SK-N-SH (cell line): ENCODE measurements at regions not wholly inside any gene's neighbourhood (a gene's known extent, or its start where the extent isn't known, plus 50 kb on each side); places are given as distances from the start of the nearest gene placed in this dataset.

ENCODE experiments used
- CTCF ChIA-PET: fragments of 300-600, 350-600 bp; formaldehyde crosslinking; extraction: SDS; loops from one replicate; lab custom pipeline; 2021; lab: Yijun Ruan, JAX
- POLR2A ChIA-PET: fragments of 350-600 bp; sonication (Branson Sonifier 250); formaldehyde crosslinking; extraction: SDS; loops from one replicate; lab custom pipeline; 2020; ENCODE audit warnings: antibody characterized with exemption, inconsistent platforms; lab: Yijun Ruan, JAX
- DNase-seq: peaks from one replicate; pipeline ENCODE4 v3.0.0; 2012
- H2AFZ ChIP-seq: fragments of 200-600 bp; sonication (generic); 2 replicates; pipeline ENCODE4 v1.8.1; 2016; ENCODE audit warnings: antibody characterized with exemption, mild to moderate bottlenecking, low read depth
- H3F3A ChIP-seq: fragments of 200-600 bp; sonication (generic); replicated peaks from 2 replicates; pipeline ENCODE3; 2016; ENCODE audit warnings: antibody characterized with exemption, mild to moderate bottlenecking; ENCODE audit not compliant: insufficient read depth
- H3K27ac ChIP-seq, 2 experiments: fragments of 200-500 bp in 1 of 2; fragments of 200-600 bp in 1 of 2; sonication (Bioruptor generic) in 1 of 2; sonication (generic), shearing (Covaris generic) in 1 of 2; 2 replicates each; pipeline versions ENCODE4 v1.5.1 to v1.6.1; 2014 to 2016; ENCODE audit warnings: low read depth in 2 of 2, inconsistent platforms in 1 of 2, low read length in 1 of 2, mild to moderate bottlenecking in 1 of 2, mixed read lengths in 1 of 2
- H3K27me3 ChIP-seq: fragments of 200-600 bp; sonication (generic), shearing (Covaris generic); 2 replicates; pipeline ENCODE4 v1.6.1; 2016; ENCODE audit warnings: mixed run types; ENCODE audit not compliant: insufficient read depth
- H3K36me3 ChIP-seq, 2 experiments: fragments of 200-500 bp in 1 of 2; fragments of 200-600 bp in 1 of 2; sonication (Bioruptor generic) in 1 of 2; sonication (generic) in 1 of 2; replicated peaks in 1 of 2; 2 replicates each; pipeline versions ENCODE3 to v1.5.1; 2014 to 2016; ENCODE audit warnings: low read length in 1 of 2, mild to moderate bottlenecking in 1 of 2; ENCODE audit not compliant: insufficient read depth in 2 of 2, control insufficient read depth in 1 of 2
- H3K4me1 ChIP-seq, 2 experiments: fragments of 200-500 bp in 1 of 2; fragments of 200-600 bp in 1 of 2; sonication (Bioruptor generic) in 1 of 2; sonication (generic), shearing (Covaris generic) in 1 of 2; 2 replicates each; pipeline versions ENCODE4 v1.5.1 to v1.6.1; 2014 to 2016; ENCODE audit warnings: low read depth in 1 of 2, low read length in 1 of 2, mixed run types in 1 of 2; ENCODE audit not compliant: insufficient read depth in 2 of 2, control insufficient read depth in 1 of 2
- H3K4me2 ChIP-seq: fragments of 200-600 bp; sonication (generic), shearing (Covaris generic); 2 replicates; pipeline ENCODE4 v1.6.1; 2017; ENCODE audit warnings: mixed run types
- H3K4me3 ChIP-seq, 2 experiments: fragments of 200-500 bp in 1 of 2; fragments of 200-600 bp in 1 of 2; sonication (Bioruptor generic) in 1 of 2; sonication (generic), shearing (Covaris generic) in 1 of 2; 2 replicates each; pipeline versions ENCODE4 v1.5.1 to v1.8.1; 2014 to 2016; ENCODE audit warnings: low read depth in 2 of 2, inconsistent platforms in 1 of 2, low read length in 1 of 2, mild to moderate bottlenecking in 1 of 2, mixed read lengths in 1 of 2, moderate library complexity in 1 of 2
- H3K79me2 ChIP-seq: fragments of 200-600 bp; sonication (generic); 2 replicates; pipeline ENCODE4 v1.8.1; 2017; ENCODE audit warnings: mild to moderate bottlenecking; ENCODE audit not compliant: insufficient read depth
- H3K9ac ChIP-seq: fragments of 200-600 bp; sonication (generic); 2 replicates; pipeline ENCODE4 v1.6.1; 2017; ENCODE audit warnings: mixed run types
- H3K9me2 ChIP-seq: fragments of 200-600 bp; sonication (generic); 2 replicates; pipeline ENCODE4 v1.6.1; 2017; ENCODE audit warnings: mixed run types
- H3K9me3 ChIP-seq: fragments of 200-600 bp; sonication (generic); 2 replicates; pipeline ENCODE4 v1.6.1; 2017; ENCODE audit warnings: mixed run types, mild to moderate bottlenecking, moderate library complexity
- H4K20me1 ChIP-seq: fragments of 200-600 bp; sonication (generic); 2 replicates; pipeline ENCODE4 v1.6.1; 2017; ENCODE audit warnings: mild to moderate bottlenecking, mixed run types; ENCODE audit not compliant: insufficient read depth
- EZH2phosphoT487 ChIP-seq: fragments of 200-600 bp; sonication (generic); IDR thresholded peaks from 2 replicates; pipeline ENCODE4 v1.6.1; 2017; ENCODE audit warnings: low read depth, mixed run types, mild to moderate bottlenecking, antibody characterized with exemption, moderate library complexity, borderline replicate concordance
- FOXM1 ChIP-seq: IDR thresholded peaks from 2 replicates; pipeline ENCODE4 v1.4.0; 2012; ENCODE audit warnings: low read depth, mild to moderate bottlenecking
- GABPA ChIP-seq: IDR thresholded peaks from 2 replicates; pipeline ENCODE4 v1.4.0; 2012; ENCODE audit warnings: low read depth, mild to moderate bottlenecking
- MEF2A ChIP-seq: IDR thresholded peaks from 2 replicates; pipeline ENCODE4 v1.4.0; 2012; ENCODE audit warnings: low read depth, borderline replicate concordance
- MXI1 ChIP-seq: IDR thresholded peaks from 2 replicates; pipeline ENCODE4 v1.6.1; 2012; ENCODE audit warnings: mild to moderate bottlenecking, low read depth, low read length, improper control_type of control experiment
- RAD21 ChIP-seq: IDR thresholded peaks from 2 replicates; pipeline ENCODE4 v1.6.1; 2012; ENCODE audit warnings: mild to moderate bottlenecking, low read length
- RFX5 ChIP-seq: IDR thresholded peaks from 2 replicates; pipeline ENCODE4 v1.6.1; 2012; ENCODE audit warnings: mild to moderate bottlenecking, improper control_type of control experiment, low read length
- SIN3A ChIP-seq: IDR thresholded peaks from 2 replicates; pipeline ENCODE4 v1.6.1; 2012; ENCODE audit warnings: low read depth, mild to moderate bottlenecking, low read length, moderate library complexity, borderline replicate concordance
- SMC3 ChIP-seq: IDR thresholded peaks from 2 replicates; pipeline ENCODE4 v1.6.1; 2012; ENCODE audit warnings: low read depth, low read length, improper control_type of control experiment
- TAF1 ChIP-seq: IDR thresholded peaks from 2 replicates; pipeline ENCODE4 v1.6.1; 2012; ENCODE audit warnings: low read depth, mild to moderate bottlenecking, low read length, moderate library complexity, borderline replicate concordance
- WGBS: methylation state at CpG from one replicate; pipeline ENCODE4 v1.1.6; 2017; ENCODE audit warnings: low lambda C conversion rate; 5-methylcytosine and 5-hydroxymethylcytosine counted together
- TF ChIP-seq, protein P1 (sequence below): fragments of 150-350 bp; IDR thresholded peaks from 2 replicates; pipeline ENCODE4 v1.6.1; 2017; ENCODE audit warnings: antibody characterized with exemption, low read length, low read depth, borderline replicate concordance
- TF ChIP-seq, protein P2 (sequence below): IDR thresholded peaks from 2 replicates; pipeline ENCODE4 v1.6.1; 2012; ENCODE audit warnings: mild to moderate bottlenecking, low read depth, low read length, moderate library complexity
- TF ChIP-seq, protein P3 (sequence below): fragments of 200-600 bp; sonication (generic); IDR thresholded peaks from 2 replicates; pipeline ENCODE4 v1.6.1; 2017; ENCODE audit warnings: antibody characterized with exemption, mild to moderate bottlenecking, moderate library complexity
- TF ChIP-seq, protein P4 (sequence below): IDR thresholded peaks from 2 replicates; pipeline ENCODE4 v1.4.0; 2012; ENCODE audit warnings: low read depth
- TF ChIP-seq, protein P5 (sequence below): fragments of 150-350 bp; IDR thresholded peaks from 2 replicates; pipeline ENCODE4 v1.6.1; 2016; ENCODE audit warnings: mild to moderate bottlenecking, low read depth, low read length

GRCh38 chr13:85028035-85028434 lies 771.2 kb downstream of the SLITRK6 start:
- Histone ChIP-seq H3K79me2 (no peaks in the 10 kb centered on the region), H3K9me3 (peaks cover 4% of the 10 kb centered on the region; the same call in 1 of the 2 replicates), H3K4me2 (no peak overlapping the region), H3K27ac (no peak overlapping the region), H3K9me2 (no peaks in the 10 kb centered on the region), H3K4me1 (no peaks in the 10 kb centered on the region), H3K27me3 (no peaks in the 10 kb centered on the region), H4K20me1 (no peaks in the 10 kb centered on the region), H3F3A (no peaks in the 10 kb centered on the region), H3K9ac (no peak overlapping the region), H2AFZ (no peak overlapping the region), H3K36me3 (no peaks in the 10 kb centered on the region), H3K4me3 (no peak overlapping the region)
- CTCF ChIA-PET: no interaction called here
- POLR2A ChIA-PET: no interaction called here
- no peak for DNase-seq
- TF ChIP-seq SIN3A (no peak), FOXM1 (no peak), RAD21 (no peak), TAF1 (no peak), GABPA (no peak), MXI1 (no peak)
- TF ChIP-seq, protein P1, sequence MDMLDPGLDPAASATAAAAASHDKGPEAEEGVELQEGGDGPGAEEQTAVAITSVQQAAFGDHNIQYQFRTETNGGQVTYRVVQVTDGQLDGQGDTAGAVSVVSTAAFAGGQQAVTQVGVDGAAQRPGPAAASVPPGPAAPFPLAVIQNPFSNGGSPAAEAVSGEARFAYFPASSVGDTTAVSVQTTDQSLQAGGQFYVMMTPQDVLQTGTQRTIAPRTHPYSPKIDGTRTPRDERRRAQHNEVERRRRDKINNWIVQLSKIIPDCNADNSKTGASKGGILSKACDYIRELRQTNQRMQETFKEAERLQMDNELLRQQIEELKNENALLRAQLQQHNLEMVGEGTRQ: no peak
- TF ChIP-seq, protein P2, sequence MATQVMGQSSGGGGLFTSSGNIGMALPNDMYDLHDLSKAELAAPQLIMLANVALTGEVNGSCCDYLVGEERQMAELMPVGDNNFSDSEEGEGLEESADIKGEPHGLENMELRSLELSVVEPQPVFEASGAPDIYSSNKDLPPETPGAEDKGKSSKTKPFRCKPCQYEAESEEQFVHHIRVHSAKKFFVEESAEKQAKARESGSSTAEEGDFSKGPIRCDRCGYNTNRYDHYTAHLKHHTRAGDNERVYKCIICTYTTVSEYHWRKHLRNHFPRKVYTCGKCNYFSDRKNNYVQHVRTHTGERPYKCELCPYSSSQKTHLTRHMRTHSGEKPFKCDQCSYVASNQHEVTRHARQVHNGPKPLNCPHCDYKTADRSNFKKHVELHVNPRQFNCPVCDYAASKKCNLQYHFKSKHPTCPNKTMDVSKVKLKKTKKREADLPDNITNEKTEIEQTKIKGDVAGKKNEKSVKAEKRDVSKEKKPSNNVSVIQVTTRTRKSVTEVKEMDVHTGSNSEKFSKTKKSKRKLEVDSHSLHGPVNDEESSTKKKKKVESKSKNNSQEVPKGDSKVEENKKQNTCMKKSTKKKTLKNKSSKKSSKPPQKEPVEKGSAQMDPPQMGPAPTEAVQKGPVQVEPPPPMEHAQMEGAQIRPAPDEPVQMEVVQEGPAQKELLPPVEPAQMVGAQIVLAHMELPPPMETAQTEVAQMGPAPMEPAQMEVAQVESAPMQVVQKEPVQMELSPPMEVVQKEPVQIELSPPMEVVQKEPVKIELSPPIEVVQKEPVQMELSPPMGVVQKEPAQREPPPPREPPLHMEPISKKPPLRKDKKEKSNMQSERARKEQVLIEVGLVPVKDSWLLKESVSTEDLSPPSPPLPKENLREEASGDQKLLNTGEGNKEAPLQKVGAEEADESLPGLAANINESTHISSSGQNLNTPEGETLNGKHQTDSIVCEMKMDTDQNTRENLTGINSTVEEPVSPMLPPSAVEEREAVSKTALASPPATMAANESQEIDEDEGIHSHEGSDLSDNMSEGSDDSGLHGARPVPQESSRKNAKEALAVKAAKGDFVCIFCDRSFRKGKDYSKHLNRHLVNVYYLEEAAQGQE: no peak
- WGBS: 74% methylated on average over 3 of the region's 3 CpGs

- ChIA-PET CTCF (no interaction called here), POLR2A (no interaction called here)
- Histone ChIP-seq H3K4me3 (no peak overlapping the region), H4K20me1 (no peaks in the 10 kb centered on the region), H3K9ac (no peak overlapping the region), H3K79me2 (no peaks in the 10 kb centered on the region), H3K4me1 (no peaks in the 10 kb centered on the region), H3K36me3 (no peaks in the 10 kb centered on the region), H3K4me2 (no peak overlapping the region), H3F3A (no peaks in the 10 kb centered on the region), H3K9me2 (no peaks in the 10 kb centered on the region), H3K9me3 (no peaks in the 10 kb centered on the region; the same call in 1 of the 2 replicates), H2AFZ (no peak overlapping the region), H3K27me3 (no peaks in the 10 kb centered on the region), H3K27ac (no peak overlapping the region)
- DNase-seq: no peak
- TF ChIP-seq MEF2A (no peak), MXI1 (no peak), RFX5 (no peak), EZH2phosphoT487 (no peak), SMC3 (no peak)
- TF ChIP-seq, protein P3, sequence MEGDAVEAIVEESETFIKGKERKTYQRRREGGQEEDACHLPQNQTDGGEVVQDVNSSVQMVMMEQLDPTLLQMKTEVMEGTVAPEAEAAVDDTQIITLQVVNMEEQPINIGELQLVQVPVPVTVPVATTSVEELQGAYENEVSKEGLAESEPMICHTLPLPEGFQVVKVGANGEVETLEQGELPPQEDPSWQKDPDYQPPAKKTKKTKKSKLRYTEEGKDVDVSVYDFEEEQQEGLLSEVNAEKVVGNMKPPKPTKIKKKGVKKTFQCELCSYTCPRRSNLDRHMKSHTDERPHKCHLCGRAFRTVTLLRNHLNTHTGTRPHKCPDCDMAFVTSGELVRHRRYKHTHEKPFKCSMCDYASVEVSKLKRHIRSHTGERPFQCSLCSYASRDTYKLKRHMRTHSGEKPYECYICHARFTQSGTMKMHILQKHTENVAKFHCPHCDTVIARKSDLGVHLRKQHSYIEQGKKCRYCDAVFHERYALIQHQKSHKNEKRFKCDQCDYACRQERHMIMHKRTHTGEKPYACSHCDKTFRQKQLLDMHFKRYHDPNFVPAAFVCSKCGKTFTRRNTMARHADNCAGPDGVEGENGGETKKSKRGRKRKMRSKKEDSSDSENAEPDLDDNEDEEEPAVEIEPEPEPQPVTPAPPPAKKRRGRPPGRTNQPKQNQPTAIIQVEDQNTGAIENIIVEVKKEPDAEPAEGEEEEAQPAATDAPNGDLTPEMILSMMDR: no peak
- TF ChIP-seq, protein P4, sequence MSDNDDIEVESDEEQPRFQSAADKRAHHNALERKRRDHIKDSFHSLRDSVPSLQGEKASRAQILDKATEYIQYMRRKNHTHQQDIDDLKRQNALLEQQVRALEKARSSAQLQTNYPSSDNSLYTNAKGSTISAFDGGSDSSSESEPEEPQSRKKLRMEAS: no peak
- TF ChIP-seq, protein P5, sequence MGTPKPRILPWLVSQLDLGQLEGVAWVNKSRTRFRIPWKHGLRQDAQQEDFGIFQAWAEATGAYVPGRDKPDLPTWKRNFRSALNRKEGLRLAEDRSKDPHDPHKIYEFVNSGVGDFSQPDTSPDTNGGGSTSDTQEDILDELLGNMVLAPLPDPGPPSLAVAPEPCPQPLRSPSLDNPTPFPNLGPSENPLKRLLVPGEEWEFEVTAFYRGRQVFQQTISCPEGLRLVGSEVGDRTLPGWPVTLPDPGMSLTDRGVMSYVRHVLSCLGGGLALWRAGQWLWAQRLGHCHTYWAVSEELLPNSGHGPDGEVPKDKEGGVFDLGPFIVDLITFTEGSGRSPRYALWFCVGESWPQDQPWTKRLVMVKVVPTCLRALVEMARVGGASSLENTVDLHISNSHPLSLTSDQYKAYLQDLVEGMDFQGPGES: no peak
- WGBS: 90% methylated on average over 1 of the region's 1 CpG
These were observed 780.1 kb downstream of the SLITRK6 start for GRCh38 chr13:85019121-85019520.
